HEK293 (cell line): ENCODE measurements at regions not wholly inside any gene's neighbourhood (a gene's known extent, or its start where the extent isn't known, plus 50 kb on each side); places are given as distances from the start of the nearest gene placed in this dataset.
A peak's percentile ranks its signal among the peaks of the same experiment; 100 is the strongest.

Source experiments
- BCL11A ChIP-seq: fragments of 450-650 bp; formaldehyde crosslinking; IDR thresholded peaks from 2 replicates; pipeline ENCODE4 v1.5.1; 2016; ENCODE audit warnings: low read depth, missing biosample characterization, missing genetic modification characterization
- BCL11B ChIP-seq: fragments of 450-650 bp; formaldehyde crosslinking; IDR thresholded peaks from 2 replicates; pipeline ENCODE4 v1.5.1; 2016; ENCODE audit warnings: low read depth, missing biosample characterization, missing genetic modification characterization
- FEZF1 ChIP-seq: fragments of 450-650 bp; formaldehyde crosslinking; IDR thresholded peaks from 2 replicates; pipeline ENCODE4 v1.5.1; 2016; ENCODE audit warnings: missing biosample characterization, missing genetic modification characterization
- GFI1B ChIP-seq: fragments of 450-650 bp; formaldehyde crosslinking; IDR thresholded peaks from 2 replicates; pipeline ENCODE4 v1.5.1; 2016; ENCODE audit warnings: missing biosample characterization, missing genetic modification characterization
- GLI2 ChIP-seq: fragments of 450-650 bp; formaldehyde crosslinking; IDR thresholded peaks from 2 replicates; pipeline ENCODE4; 2017; ENCODE audit warnings: missing biosample characterization, missing genetic modification characterization, low read depth, borderline replicate concordance
- KLF7 ChIP-seq: fragments of 450-650 bp; formaldehyde crosslinking; IDR thresholded peaks from 2 replicates; pipeline ENCODE4 v1.5.1; 2016; ENCODE audit warnings: missing biosample characterization, missing genetic modification characterization, borderline replicate concordance
- MYNN ChIP-seq: fragments of 450-650 bp; formaldehyde crosslinking; IDR thresholded peaks from 2 replicates; pipeline ENCODE4 v1.5.1; 2016; ENCODE audit warnings: missing biosample characterization, missing genetic modification characterization, borderline replicate concordance
- PBX3 ChIP-seq: sonication (generic); formaldehyde crosslinking; IDR thresholded peaks from 2 replicates; pipeline ENCODE4 v1.8.1; 2022; ENCODE audit warnings: mild to moderate bottlenecking, moderate library complexity, missing genetic modification reagents
- PRDM1 ChIP-seq: fragments of 450-650 bp; formaldehyde crosslinking; IDR thresholded peaks from 2 replicates; pipeline ENCODE4; 2016; ENCODE audit warnings: missing biosample characterization, missing genetic modification characterization
- PRDM6 ChIP-seq: fragments of 450-650 bp; formaldehyde crosslinking; IDR thresholded peaks from 2 replicates; pipeline ENCODE4 v1.5.1; 2017; ENCODE audit warnings: missing biosample characterization, missing genetic modification characterization
- SCRT2 ChIP-seq: fragments of 450-650 bp; formaldehyde crosslinking; IDR thresholded peaks from 2 replicates; pipeline ENCODE4 v1.5.1; 2016; ENCODE audit warnings: missing biosample characterization, missing genetic modification characterization
- SETDB1 ChIP-seq: IDR thresholded peaks from one replicate; pipeline ENCODE4 v1.6.1; 2017; ENCODE audit warnings: mild to moderate bottlenecking, low read length, moderate library complexity, mixed read lengths; ENCODE audit not compliant: insufficient read length
- TRIM28 ChIP-seq: IDR thresholded peaks from 2 replicates; pipeline ENCODE4 v1.6.1; 2011; ENCODE audit warnings: low read length, control low read depth, borderline replicate concordance
- TSHZ1 ChIP-seq: fragments of 450-650 bp; formaldehyde crosslinking; IDR thresholded peaks from 2 replicates; pipeline ENCODE4 v1.5.1; 2016; ENCODE audit warnings: missing biosample characterization, missing genetic modification characterization, borderline replicate concordance
- WT1 ChIP-seq: fragments of 450-650 bp; formaldehyde crosslinking; IDR thresholded peaks from 2 replicates; pipeline ENCODE4 v1.5.1; 2016; ENCODE audit warnings: missing biosample characterization, missing genetic modification characterization
- ZBTB20 ChIP-seq: fragments of 450-650 bp; formaldehyde crosslinking; IDR thresholded peaks from 2 replicates; pipeline ENCODE4 v1.5.1; 2016; ENCODE audit warnings: missing biosample characterization, missing genetic modification characterization
- ZBTB26 ChIP-seq: fragments of 450-650 bp; formaldehyde crosslinking; optimal IDR thresholded peaks from 2 replicates; pipeline ENCODE3; 2016; ENCODE audit warnings: missing biosample characterization, mild to moderate bottlenecking, missing genetic modification characterization
- ZBTB7A ChIP-seq: fragments of 450-650 bp; formaldehyde crosslinking; IDR thresholded peaks from 2 replicates; pipeline ENCODE4 v1.5.1; 2016; ENCODE audit warnings: low read depth, missing biosample characterization, missing genetic modification characterization
- ZFP41 ChIP-seq: fragments of 450-650 bp; formaldehyde crosslinking; IDR thresholded peaks from 2 replicates; pipeline ENCODE4 v1.5.1; 2016; ENCODE audit warnings: missing biosample characterization, missing genetic modification characterization, borderline replicate concordance
- ZNF114 ChIP-seq: fragments of 450-650 bp; formaldehyde crosslinking; IDR thresholded peaks from 2 replicates; pipeline ENCODE4 v1.5.0; 2017; ENCODE audit warnings: missing biosample characterization, missing genetic modification characterization
- ZNF132 ChIP-seq: fragments of 450-650 bp; formaldehyde crosslinking; IDR thresholded peaks from 2 replicates; pipeline ENCODE4 v1.5.1; 2017; ENCODE audit warnings: missing biosample characterization, missing genetic modification characterization, borderline replicate concordance
- ZNF146 ChIP-seq: fragments of 450-650 bp; formaldehyde crosslinking; IDR thresholded peaks from 2 replicates; pipeline ENCODE4 v1.5.1; 2016; ENCODE audit warnings: missing biosample characterization, missing genetic modification characterization
- ZNF26 ChIP-seq: fragments of 450-650 bp; formaldehyde crosslinking; IDR thresholded peaks from 2 replicates; pipeline ENCODE4 v1.5.1; 2016; ENCODE audit warnings: missing biosample characterization, missing genetic modification characterization
- ZNF292 ChIP-seq: fragments of 450-650 bp; formaldehyde crosslinking; IDR thresholded peaks from 2 replicates; pipeline ENCODE4 v1.5.1; 2016; ENCODE audit warnings: low read depth, missing biosample characterization, missing genetic modification characterization, borderline replicate concordance
- ZNF423 ChIP-seq: fragments of 450-650 bp; formaldehyde crosslinking; IDR thresholded peaks from 2 replicates; pipeline ENCODE4 v1.5.1; 2016; ENCODE audit warnings: missing biosample characterization, missing genetic modification characterization
- ZNF426 ChIP-seq: fragments of 450-650 bp; formaldehyde crosslinking; IDR thresholded peaks from 2 replicates; pipeline ENCODE4 v1.5.1; 2017; ENCODE audit warnings: missing biosample characterization, missing genetic modification characterization, mild to moderate bottlenecking, inconsistent platforms, moderate library complexity
- ZNF580 ChIP-seq: fragments of 450-650 bp; formaldehyde crosslinking; IDR thresholded peaks from 2 replicates; pipeline ENCODE4 v1.5.1; 2016; ENCODE audit warnings: missing biosample characterization, missing genetic modification characterization
- ZNF837 ChIP-seq: fragments of 450-650 bp; formaldehyde crosslinking; IDR thresholded peaks from 2 replicates; pipeline ENCODE4 v1.5.1; 2016; ENCODE audit warnings: missing biosample characterization, missing genetic modification characterization
- ZNF843 ChIP-seq: fragments of 450-650 bp; formaldehyde crosslinking; IDR thresholded peaks from 2 replicates; pipeline ENCODE4 v1.5.1; 2016; ENCODE audit warnings: missing biosample characterization, missing genetic modification characterization

GRCh38 chr14:89013698-89014568 is 189.5 kb downstream of the TTC8 start (continued):
- TF ChIP-seq ZNF146 (tag by site-specific recombination) (no peak), PRDM1 (no peak), FEZF1 (tag by site-specific recombination) (0 out of 2 replicates have a peak, but pooled peaks have one; percentile 47), ZBTB20 (no peak), GFI1B (tag by site-specific recombination) (no peak), ZBTB7A (no peak), ZFP41 (no peak), MYNN (tag by site-specific recombination) (no peak), WT1 (tag by site-specific recombination) (peak; percentile 53), ZNF580 (tag by site-specific recombination) (no peak), BCL11B (tag by site-specific recombination) (no peak), ZNF132 (tag by site-specific recombination) (no peak), ZBTB26 (tag by site-specific recombination) (no peak), SETDB1 (no peak), ZNF426 (tag by site-specific recombination) (no peak), ZNF843 (tag by site-specific recombination) (no peak), PBX3 (CRISPR knock-in tag) (no peak), ZNF837 (tag by site-specific recombination) (no peak), SCRT2 (tag by site-specific recombination) (no peak), PRDM6 (tag by site-specific recombination) (peak; percentile 40), TSHZ1 (no peak), ZNF114 (tag by site-specific recombination) (no peak), GLI2 (tag by site-specific recombination) (no peak), BCL11A (tag by site-specific recombination) (no peak), TRIM28 (peak; percentile 48; the same call in 1 of the 2 replicates), ZNF292 (tag by site-specific recombination) (no peak), ZNF423 (tag by site-specific recombination) (no peak), ZNF26 (tag by site-specific recombination) (no peak), KLF7 (tag by site-specific recombination) (no peak)
